ENCODE measurements at regions not wholly inside any gene's neighbourhood (a gene's known extent, or its start where the extent isn't known, plus 50 kb on each side); places are given as distances from the start of the nearest gene placed in this dataset.
A peak's percentile ranks its signal among the peaks of the same experiment; 100 is the strongest.
"Not testable (repeated sequence)": the region's sequence is repeated elsewhere in the genome, so short reads cannot be mapped to it uniquely, and the experiment has no call there.

DNA sequence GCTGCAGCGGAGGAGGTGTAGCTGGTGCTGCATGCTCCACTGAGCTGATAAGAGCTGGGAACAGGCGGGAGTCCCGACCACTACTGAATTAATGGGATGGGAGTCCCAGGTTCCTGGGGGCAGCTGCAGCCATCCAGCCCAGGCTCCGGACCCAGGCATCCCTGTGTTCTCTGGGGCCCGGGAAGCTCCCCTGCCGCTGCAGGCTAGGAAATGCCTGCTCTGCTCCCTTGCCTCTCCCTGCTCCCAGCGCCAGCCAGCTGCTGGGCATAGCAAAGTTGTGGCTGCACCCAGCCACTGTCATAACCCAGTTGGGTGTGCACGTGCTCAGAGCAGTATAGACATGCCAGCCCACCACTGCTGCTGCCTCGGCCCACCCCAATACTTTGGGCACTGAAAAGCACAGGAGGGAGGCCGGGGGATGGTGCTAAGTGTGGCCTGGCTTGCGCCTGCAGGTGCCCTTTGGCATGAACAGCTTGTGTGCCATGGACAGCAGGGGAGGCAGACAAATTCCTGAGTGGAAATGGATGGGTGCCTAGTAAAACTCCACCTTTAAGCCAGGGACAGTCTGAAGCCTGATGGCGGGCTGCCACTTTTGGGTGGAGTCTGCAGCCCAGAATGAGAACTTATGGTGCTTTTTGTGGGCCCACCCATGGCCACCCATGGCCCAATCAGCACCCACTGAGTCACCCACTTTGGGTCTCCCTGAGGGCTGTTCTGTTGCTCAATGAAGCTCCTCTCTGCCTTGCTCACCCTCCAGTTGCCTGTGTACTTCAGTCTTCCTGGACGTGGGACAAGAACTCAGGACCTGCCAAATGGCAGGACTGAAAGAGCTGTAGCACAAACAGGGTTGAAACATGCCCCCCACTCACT is 219.3 kb upstream of the TMEFF2 start:
- no peak overlapping the region for H3K4me3 ChIP-seq
- H3K9me3 ChIP-seq = no peaks in the 10 kb centered on the region
- no peak overlapping the region for H3K27ac ChIP-seq
- ATAC-seq = no peak
- no peaks in the 10 kb centered on the region for H3K4me1 ChIP-seq
- DNase-seq = peak in 3 of 6 donors; percentile 10 to 48 (median 42)
- H3K36me3 ChIP-seq = no peaks in the 10 kb centered on the region
- WGBS, 2 donors = 78 to 88% methylated on average over 13 of the region's 13 CpGs
- intact Hi-C loops (cut with DNase I) = no loop called here
- no peak for FAIRE-seq
- no peaks in the 10 kb centered on the region for H3K27me3 ChIP-seq
- TF ChIP-seq, protein P1, sequence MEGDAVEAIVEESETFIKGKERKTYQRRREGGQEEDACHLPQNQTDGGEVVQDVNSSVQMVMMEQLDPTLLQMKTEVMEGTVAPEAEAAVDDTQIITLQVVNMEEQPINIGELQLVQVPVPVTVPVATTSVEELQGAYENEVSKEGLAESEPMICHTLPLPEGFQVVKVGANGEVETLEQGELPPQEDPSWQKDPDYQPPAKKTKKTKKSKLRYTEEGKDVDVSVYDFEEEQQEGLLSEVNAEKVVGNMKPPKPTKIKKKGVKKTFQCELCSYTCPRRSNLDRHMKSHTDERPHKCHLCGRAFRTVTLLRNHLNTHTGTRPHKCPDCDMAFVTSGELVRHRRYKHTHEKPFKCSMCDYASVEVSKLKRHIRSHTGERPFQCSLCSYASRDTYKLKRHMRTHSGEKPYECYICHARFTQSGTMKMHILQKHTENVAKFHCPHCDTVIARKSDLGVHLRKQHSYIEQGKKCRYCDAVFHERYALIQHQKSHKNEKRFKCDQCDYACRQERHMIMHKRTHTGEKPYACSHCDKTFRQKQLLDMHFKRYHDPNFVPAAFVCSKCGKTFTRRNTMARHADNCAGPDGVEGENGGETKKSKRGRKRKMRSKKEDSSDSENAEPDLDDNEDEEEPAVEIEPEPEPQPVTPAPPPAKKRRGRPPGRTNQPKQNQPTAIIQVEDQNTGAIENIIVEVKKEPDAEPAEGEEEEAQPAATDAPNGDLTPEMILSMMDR (IDR thresholded peaks at IDR 0.05) = no peak

DNA sequence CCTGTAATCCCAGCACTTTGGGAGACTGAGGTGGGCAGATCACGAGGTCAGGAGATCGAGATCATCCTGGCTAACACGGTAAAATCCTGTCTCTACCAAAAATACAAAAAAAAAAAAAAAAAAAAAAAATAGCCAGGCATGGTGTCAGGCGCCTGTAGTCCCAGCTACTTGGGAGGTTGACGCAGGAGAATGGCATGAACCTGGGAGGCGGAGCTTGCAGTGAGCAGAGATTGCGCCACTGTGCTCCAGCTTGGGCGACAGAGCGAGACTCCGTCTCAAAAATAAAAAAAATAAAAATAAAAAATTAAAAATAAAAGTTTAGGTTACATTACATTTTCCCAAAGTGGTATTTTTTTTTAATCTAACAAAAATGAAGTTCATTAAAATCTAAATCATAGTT is 218.1 kb upstream of the TMEFF2 start:
- H3K4me3 ChIP-seq; H3K36me3 ChIP-seq; intact Hi-C loops (cut with DNase I); DNase-seq; H3K27me3 ChIP-seq; H3K27ac ChIP-seq; H3K4me1 ChIP-seq; ATAC-seq; FAIRE-seq; H3K9me3 ChIP-seq: not testable (repeated sequence)
- WGBS, 2 donors = 79 to 85% methylated on average over 10 of the region's 10 CpGs

DNA sequence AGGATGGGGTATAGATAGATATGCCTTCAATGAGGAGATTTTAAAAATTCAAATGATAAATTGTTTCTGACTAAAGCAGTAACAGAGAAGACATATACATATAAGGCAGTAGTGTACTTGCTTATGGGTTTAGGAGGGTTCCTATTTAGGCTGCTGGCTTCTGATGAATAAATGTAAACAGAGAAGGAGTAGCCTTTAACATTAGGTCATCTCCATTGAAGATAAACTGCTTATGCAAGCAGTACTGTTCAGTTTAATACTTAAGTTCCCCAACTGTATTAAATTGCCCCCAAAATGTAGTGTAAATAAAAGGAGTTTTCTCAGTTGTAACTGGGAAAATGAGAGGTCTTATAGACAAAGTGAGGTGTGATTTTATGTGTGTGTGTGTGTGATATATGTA is 217.7 kb upstream of the TMEFF2 start:
- no peak overlapping the region for H3K27ac ChIP-seq
- H3K36me3 ChIP-seq = no peaks in the 10 kb centered on the region
- no peak for FAIRE-seq
- TF ChIP-seq, protein P1 (IDR thresholded peaks at IDR 0.05) = no peak
- no peaks in the 10 kb centered on the region for H3K9me3 ChIP-seq
- no peak for ATAC-seq
- no peaks in the 10 kb centered on the region for H3K4me1 ChIP-seq
- intact Hi-C loops (cut with DNase I) = no loop called here
- no peak for DNase-seq
- H3K27me3 ChIP-seq = no peaks in the 10 kb centered on the region
- no peak overlapping the region for H3K4me3 ChIP-seq

DNA sequence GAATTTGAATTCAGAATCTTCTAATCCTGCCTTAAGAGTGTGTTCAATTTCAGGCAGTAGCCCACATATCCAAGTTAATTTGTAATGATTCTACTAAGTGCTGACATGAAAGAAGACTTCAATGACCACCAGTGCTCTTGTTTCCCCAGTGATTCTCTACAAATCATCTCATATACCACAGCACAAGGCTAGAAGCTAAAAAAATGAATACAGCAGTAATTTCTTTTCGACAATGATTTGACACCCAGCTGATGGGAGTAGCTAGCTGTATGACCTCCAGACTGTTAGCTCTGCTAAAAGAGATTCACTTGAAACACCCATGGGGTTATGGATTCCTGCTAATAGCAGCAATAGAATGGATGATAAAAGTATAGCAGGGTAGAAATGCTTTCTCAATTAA is 217.0 kb upstream of the TMEFF2 start:
- no peak for ATAC-seq
- Histone ChIP-seq H3K4me1 (no peaks in the 10 kb centered on the region), H3K27ac (no peak overlapping the region), H3K27me3 (no peaks in the 10 kb centered on the region), H3K36me3 (no peaks in the 10 kb centered on the region), H3K4me3 (no peak overlapping the region), H3K9me3 (no peaks in the 10 kb centered on the region)
- TF ChIP-seq, protein P1 (IDR thresholded peaks at IDR 0.05) = no peak
- intact Hi-C loops (cut with DNase I) = no loop called here
- FAIRE-seq = no peak
- WGBS, 2 donors = 56 to 86% methylated on average over 1 of the region's 1 CpG
- DNase-seq = no peak

DNA sequence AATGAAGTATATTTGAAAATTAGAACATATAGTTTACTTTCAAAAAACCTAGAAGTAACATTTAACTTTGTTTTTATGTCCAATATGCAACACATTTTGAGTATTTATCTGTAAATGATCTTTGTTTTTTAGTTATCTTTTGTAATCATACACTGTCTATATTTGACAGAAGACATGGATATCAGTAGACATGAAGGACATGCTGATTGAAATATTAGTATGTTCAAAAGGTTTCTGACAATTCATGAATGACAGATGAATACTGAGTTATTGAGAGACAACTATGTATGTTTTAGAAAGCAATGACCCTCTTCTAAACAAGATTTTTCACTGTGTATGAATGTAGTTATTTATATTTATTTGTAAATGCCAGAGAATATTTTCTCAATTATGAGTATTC is 215.6 kb upstream of the TMEFF2 start:
- ATAC-seq (no peak), FAIRE-seq (no peak)

More for the DNA sequence above, 215.6 kb upstream of the TMEFF2 start:
- Histone ChIP-seq H3K4me3 (no peak overlapping the region), H3K27ac (no peak overlapping the region), H3K4me1 (no peaks in the 10 kb centered on the region), H3K27me3 (no peaks in the 10 kb centered on the region), H3K9me3 (no peaks in the 10 kb centered on the region), H3K36me3 (no peaks in the 10 kb centered on the region)
- intact Hi-C loops (cut with DNase I) = no loop called here
- no peak for DNase-seq
- TF ChIP-seq, protein P1 (IDR thresholded peaks at IDR 0.05) = no peak
